ENCODE measurements at regions not wholly inside any gene's neighbourhood (a gene's known extent, or its start where the extent isn't known, plus 50 kb on each side); places are given as distances from the start of the nearest gene placed in this dataset.

GRCh38 chr4:127580300-127580699, 52.5 kb upstream of the INTU start:
- no TSS peak for BruUV-seq (replicated peaks)
- no peaks in the 10 kb centered on the region for H3K79me2 ChIP-seq (ENCODE audit: control insufficient read depth, insufficient read depth, low read length)
- no peak overlapping the region for H2AFZ ChIP-seq (ENCODE audit: control insufficient read depth, low read depth, low read length)
- H3K4me2 ChIP-seq (ENCODE audit: control insufficient read depth, insufficient read depth), result no peak overlapping the region
- in situ Hi-C loops (cut with MboI), result no loop called here
- H3K27me3 ChIP-seq (replicated peaks in 1 of 2; ENCODE audit: control insufficient read depth in 2 of 2, insufficient read depth in 2 of 2, low read length in 1 of 2), result no peaks in the 10 kb centered on the region; a peak in 1 of 4 replicates
- no peaks in the 10 kb centered on the region for H3K9me3 ChIP-seq (replicated peaks; ENCODE audit: control insufficient read depth, insufficient read depth, low read length)
- no peak overlapping the region for H3K4me3 ChIP-seq
- no peaks in the 10 kb centered on the region for H4K20me1 ChIP-seq (ENCODE audit: control insufficient read depth, insufficient read depth)
- POLR2A ChIA-PET, result no interaction called here
- intact Hi-C loops (cut with micrococcal nuclease; ENCODE audit: unreplicated experiment), result no loop called here
- SMC1A ChIA-PET (ENCODE audit: uncharacterized antibody, unreplicated experiment), result no interaction called here
- ATAC-seq (no peak), DNase-seq (ENCODE audit: low read depth, low spot score) (no peak), FAIRE-seq (no peak)
- no peak overlapping the region for H3K9ac ChIP-seq (ENCODE audit: control insufficient read depth, insufficient read depth, low read length)
- CTCF ChIA-PET, result no interaction called here
- TF ChIP-seq BHLHE40 (IDR thresholded peaks at IDR 0.05; ENCODE audit: borderline replicate concordance in 1 of 2, low read depth in 2 of 2, low read length in 1 of 2) (no peak), TCF3 (IDR thresholded peaks at IDR 0.05; ENCODE audit: borderline replicate concordance, insufficient read depth, low read depth, low read length) (no peak), NFYA (IDR thresholded peaks at IDR 0.05; ENCODE audit: borderline replicate concordance, low read depth, low read length) (no peak), SMAD1 (IDR thresholded peaks at IDR 0.05; ENCODE audit: low read depth, partially characterized antibody) (no peak), SMARCA5 (IDR thresholded peaks at IDR 0.05) (no peak), GATAD2B (conservative IDR thresholded peaks at IDR 0.05; ENCODE audit: low read depth) (no peak), SREBF2 (IDR thresholded peaks at IDR 0.05; ENCODE audit: low read length) (no peak), RAD51 (IDR thresholded peaks at IDR 0.05) (no peak), ZNF274 (IDR thresholded peaks at IDR 0.05; ENCODE audit: insufficient read depth, insufficient read length) (no peak), IRF5 (IDR thresholded peaks at IDR 0.05; ENCODE audit: borderline replicate concordance) (no peak)
- TF ChIP-seq, protein P1, sequence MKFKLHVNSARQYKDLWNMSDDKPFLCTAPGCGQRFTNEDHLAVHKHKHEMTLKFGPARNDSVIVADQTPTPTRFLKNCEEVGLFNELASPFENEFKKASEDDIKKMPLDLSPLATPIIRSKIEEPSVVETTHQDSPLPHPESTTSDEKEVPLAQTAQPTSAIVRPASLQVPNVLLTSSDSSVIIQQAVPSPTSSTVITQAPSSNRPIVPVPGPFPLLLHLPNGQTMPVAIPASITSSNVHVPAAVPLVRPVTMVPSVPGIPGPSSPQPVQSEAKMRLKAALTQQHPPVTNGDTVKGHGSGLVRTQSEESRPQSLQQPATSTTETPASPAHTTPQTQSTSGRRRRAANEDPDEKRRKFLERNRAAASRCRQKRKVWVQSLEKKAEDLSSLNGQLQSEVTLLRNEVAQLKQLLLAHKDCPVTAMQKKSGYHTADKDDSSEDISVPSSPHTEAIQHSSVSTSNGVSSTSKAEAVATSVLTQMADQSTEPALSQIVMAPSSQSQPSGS (IDR thresholded peaks at IDR 0.05; ENCODE audit: low read length), result no peak
- H3K27ac ChIP-seq (ENCODE audit: control insufficient read depth, insufficient read depth), result no peak overlapping the region
- H3K36me3 ChIP-seq (ENCODE audit: control insufficient read depth in 2 of 2, insufficient read depth in 2 of 2, low read length in 1 of 2), result no peaks in the 10 kb centered on the region
- RAD21 ChIA-PET (ENCODE audit: unreplicated experiment), result no interaction called here
- H3K4me1 ChIP-seq (ENCODE audit: control insufficient read depth, insufficient read depth, low read length), result no peaks in the 10 kb centered on the region
- WGBS (ENCODE audit: insufficient coverage, insufficient replicate concordance, low lambda C conversion rate, missing lambda C conversion rate), result 22% methylated on average over 4 of the region's 4 CpGs
